ENCODE measurements at regions not wholly inside any gene's neighbourhood (a gene's known extent, or its start where the extent isn't known, plus 50 kb on each side); places are given as distances from the start of the nearest gene placed in this dataset.

GRCh38 chr4:133452678-133453077, 303.6 kb downstream of the PCDH10 start:
- no peak overlapping the region for H3K27ac ChIP-seq (ENCODE audit: low read depth, low read length, poor library complexity, severe bottlenecking)
- no peaks in the 10 kb centered on the region for H3K9me3 ChIP-seq (ENCODE audit: low read depth, low read length, poor library complexity, severe bottlenecking)
- no peaks in the 10 kb centered on the region for H3K36me3 ChIP-seq (ENCODE audit: insufficient read depth, low read length, poor library complexity, severe bottlenecking)
- POLR2A ChIA-PET (ENCODE audit: low non-redundant PET), result no interaction called here
- CTCF ChIA-PET, result no interaction called here
- BruUV-seq (replicated peaks), result no TSS peak
- H3K27me3 ChIP-seq (replicated peaks; ENCODE audit: insufficient read depth, low read depth, low read length, poor library complexity), result no peaks in the 10 kb centered on the region
- no peak for DNase-seq (ENCODE audit: low spot score)
- intact Hi-C loops (cut with micrococcal nuclease; ENCODE audit: unreplicated experiment), result no loop called here
- no peaks in the 10 kb centered on the region for H3K4me1 ChIP-seq (ENCODE audit: insufficient read depth, low read length, poor library complexity, severe bottlenecking)
- TF ChIP-seq CTCF (conservative IDR thresholded peaks at IDR 0.05; ENCODE audit: low read depth, low read length), result no peak
- no peak for TF ChIP-seq EZH2 (IDR thresholded peaks at IDR 0.05; ENCODE audit: borderline replicate concordance, low read depth, low read length, poor library complexity, severe bottlenecking)
- no peak overlapping the region for H3K4me3 ChIP-seq (ENCODE audit: low read depth, low read length, poor library complexity, severe bottlenecking)

GRCh38 chr4:133450813-133451212, 301.7 kb downstream of the PCDH10 start:
- TF ChIP-seq CTCF (conservative IDR thresholded peaks at IDR 0.05; ENCODE audit: low read depth, low read length) (no peak), EZH2 (IDR thresholded peaks at IDR 0.05; ENCODE audit: borderline replicate concordance, low read depth, low read length, poor library complexity, severe bottlenecking) (no peak)
- Histone ChIP-seq H3K9me3 (ENCODE audit: low read depth, low read length, poor library complexity, severe bottlenecking) (no peaks in the 10 kb centered on the region), H3K27ac (ENCODE audit: low read depth, low read length, poor library complexity, severe bottlenecking) (no peak overlapping the region), H3K27me3 (replicated peaks; ENCODE audit: insufficient read depth, low read depth, low read length, poor library complexity) (no peaks in the 10 kb centered on the region), H3K4me1 (ENCODE audit: insufficient read depth, low read length, poor library complexity, severe bottlenecking) (no peaks in the 10 kb centered on the region), H3K36me3 (ENCODE audit: insufficient read depth, low read length, poor library complexity, severe bottlenecking) (no peaks in the 10 kb centered on the region), H3K4me3 (ENCODE audit: low read depth, low read length, poor library complexity, severe bottlenecking) (no peak overlapping the region)
- no peak for DNase-seq (ENCODE audit: low spot score)
- CTCF ChIA-PET, result no interaction called here
- intact Hi-C loops (cut with micrococcal nuclease; ENCODE audit: unreplicated experiment), result no loop called here
- no TSS peak for BruUV-seq (replicated peaks)
- POLR2A ChIA-PET (ENCODE audit: low non-redundant PET), result no interaction called here

GRCh38 chr4:133440404-133440803, 291.3 kb downstream of the PCDH10 start:
- DNase-seq (ENCODE audit: low spot score), result peak; percentile 30
- TF ChIP-seq CTCF (conservative IDR thresholded peaks at IDR 0.05; ENCODE audit: low read depth, low read length) (no peak), EZH2 (IDR thresholded peaks at IDR 0.05; ENCODE audit: borderline replicate concordance, low read depth, low read length, poor library complexity, severe bottlenecking) (no peak)
- intact Hi-C loops (cut with micrococcal nuclease; ENCODE audit: unreplicated experiment), result no loop called here
- no peaks in the 10 kb centered on the region for H3K27me3 ChIP-seq (replicated peaks; ENCODE audit: insufficient read depth, low read depth, low read length, poor library complexity)
- no peak overlapping the region for H3K27ac ChIP-seq (ENCODE audit: low read depth, low read length, poor library complexity, severe bottlenecking)
- H3K4me3 ChIP-seq (ENCODE audit: low read depth, low read length, poor library complexity, severe bottlenecking), result no peak overlapping the region
- ChIA-PET CTCF (no interaction called here), POLR2A (ENCODE audit: low non-redundant PET) (no interaction called here)
- H3K9me3 ChIP-seq (ENCODE audit: low read depth, low read length, poor library complexity, severe bottlenecking), result no peaks in the 10 kb centered on the region
- BruUV-seq (replicated peaks), result no TSS peak
- peaks cover 4% of the 10 kb centered on the region for H3K4me1 ChIP-seq (ENCODE audit: insufficient read depth, low read length, poor library complexity, severe bottlenecking)
- H3K36me3 ChIP-seq (ENCODE audit: insufficient read depth, low read length, poor library complexity, severe bottlenecking), result no peaks in the 10 kb centered on the region
